GM18519 (cell line): ENCODE measurements at regions not wholly inside any gene's neighbourhood (a gene's known extent, or its start where the extent isn't known, plus 50 kb on each side); places are given as distances from the start of the nearest gene placed in this dataset.

Source experiments
- ATAC-seq: cut with Tn5 transposase; IDR thresholded peaks from one replicate; pipeline ENCODE4 v1.9.1; 2021; ENCODE audit warnings: mild to moderate bottlenecking, moderate library complexity; ENCODE audit not compliant: unreplicated experiment, low FRiP score

DNA sequence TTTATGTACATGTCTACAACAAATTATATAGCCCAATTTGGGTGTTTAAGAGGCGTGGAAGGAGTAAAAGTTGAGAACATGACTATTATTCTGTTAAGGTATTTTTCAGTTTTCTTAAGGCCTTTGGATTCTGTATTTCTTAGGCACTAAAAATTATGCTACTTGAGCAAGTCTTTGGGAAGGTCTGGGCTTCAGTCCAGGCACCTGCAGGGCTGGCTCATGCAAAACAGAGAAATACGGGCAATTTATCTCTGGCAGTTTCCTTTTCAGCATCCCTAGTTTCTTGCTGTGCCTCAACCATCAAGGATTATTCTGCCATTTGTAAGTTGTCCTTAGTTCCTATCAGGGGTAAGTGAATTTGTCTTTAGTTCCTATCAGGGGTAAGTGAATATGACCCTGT is 358.8 kb upstream of the B3GALT2 start:
- no peak for ATAC-seq

DNA sequence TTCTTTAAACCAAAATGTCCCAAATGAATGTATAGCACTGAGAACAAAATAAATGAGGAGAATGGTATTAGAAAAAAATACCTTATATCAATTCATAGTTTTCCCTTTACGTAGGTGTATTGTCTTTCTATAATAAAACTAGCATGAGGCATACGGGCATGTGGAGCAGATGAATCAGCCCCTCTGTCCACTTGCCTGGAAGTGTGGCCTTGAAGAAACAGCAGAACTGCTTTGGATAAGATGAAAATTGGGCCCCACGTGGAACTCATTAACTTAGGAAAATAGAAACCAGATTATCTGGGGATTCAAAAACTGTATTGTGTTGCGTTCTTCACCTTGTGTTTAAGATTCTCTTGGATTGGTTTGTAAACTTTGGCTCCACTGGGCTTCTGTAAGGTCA is 356.8 kb upstream of the B3GALT2 start:
- no peak for ATAC-seq

DNA sequence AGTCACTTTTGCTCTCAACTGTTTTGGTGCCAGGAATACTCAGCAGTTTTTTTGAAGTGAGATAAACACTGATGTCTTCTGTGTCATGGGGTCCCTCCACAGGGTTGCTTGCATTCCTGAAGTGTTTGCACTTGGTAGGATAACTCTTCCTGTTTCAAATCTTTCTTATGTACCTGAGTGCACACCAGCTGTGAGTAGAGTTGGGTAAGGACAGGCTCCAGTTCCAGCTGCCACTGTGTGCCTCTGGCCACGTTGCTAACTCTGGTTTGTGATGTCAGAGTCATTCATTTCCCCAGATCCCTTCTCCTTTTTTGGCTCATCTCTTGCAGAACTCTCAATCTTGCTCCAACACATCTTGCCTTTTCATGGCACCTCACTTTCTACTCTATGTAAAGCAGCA is 356.3 kb upstream of the B3GALT2 start:
- no peak for ATAC-seq

DNA sequence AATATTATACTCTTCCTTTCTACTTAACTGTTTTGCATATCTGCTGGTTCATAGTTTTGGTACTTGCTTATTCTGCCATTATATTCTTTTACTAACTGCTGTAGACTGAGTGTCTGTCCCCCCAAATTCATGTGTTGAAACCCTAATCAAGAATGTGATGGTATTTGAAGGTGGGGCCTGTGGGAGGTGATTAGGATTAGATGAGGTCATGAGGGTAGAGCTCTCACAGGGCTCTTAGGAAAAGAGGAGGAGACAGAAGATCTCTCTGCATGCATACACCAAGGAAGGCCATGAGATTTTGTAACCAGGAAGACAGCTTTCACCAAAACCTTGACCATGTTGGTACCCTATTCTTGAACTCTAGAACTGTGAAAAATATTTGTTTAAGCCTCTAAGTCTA is 354.1 kb upstream of the B3GALT2 start:
- peak; percentile 0 for ATAC-seq

DNA sequence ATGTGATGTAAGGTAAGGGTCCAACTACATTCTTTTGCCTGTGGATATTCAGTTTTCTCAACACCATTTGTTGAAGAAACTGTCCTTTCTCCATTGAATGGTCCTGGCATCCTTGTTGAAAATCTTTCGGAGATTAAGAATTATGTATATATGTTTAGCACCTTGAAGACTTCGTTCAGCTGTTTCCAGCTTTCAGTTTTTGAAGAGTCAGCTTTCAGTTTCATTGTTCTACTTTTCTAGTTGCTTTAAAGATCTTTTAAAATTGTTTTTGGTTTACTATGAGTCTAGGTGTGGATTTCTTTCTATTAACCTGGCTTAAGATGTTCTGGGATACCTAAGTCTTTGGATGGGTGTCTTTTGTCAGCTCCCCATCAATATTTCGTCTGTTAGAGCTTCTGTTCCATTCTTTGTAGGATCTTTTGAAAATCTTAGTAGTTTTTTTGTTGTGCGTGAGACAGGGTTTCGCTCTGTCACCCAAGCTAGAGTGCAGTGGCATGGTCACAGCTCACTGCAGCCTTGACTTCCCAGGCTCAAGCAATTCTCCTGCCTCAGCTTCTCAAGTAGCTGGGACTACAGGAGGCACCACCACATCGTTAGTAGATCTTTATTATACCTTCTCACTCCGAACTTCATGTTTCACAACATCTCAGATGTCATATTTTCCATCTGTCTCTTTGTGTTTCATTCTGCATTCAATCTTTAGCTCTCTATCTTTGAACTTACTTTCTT is 353.5 kb upstream of the B3GALT2 start:
- peak; percentile 31 for ATAC-seq

DNA sequence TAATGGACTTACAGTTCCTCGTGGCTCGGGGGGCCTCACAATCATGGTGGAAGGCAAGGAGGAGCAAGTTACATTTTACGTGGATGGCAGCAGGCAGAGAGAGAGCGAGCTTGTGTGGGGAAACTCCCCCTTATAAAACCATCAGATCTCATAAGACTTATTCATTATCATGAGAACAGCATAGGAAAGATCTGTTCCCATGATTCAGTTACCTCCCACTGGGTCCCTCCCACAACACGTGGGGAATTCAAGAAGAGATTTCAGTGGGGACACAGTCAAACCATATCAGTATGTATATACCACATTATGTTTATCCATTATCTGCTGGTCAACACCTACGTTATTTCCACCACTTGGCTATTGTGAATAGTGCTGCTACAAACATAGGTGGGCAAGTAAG is 352.3 kb upstream of the B3GALT2 start:
- ATAC-seq, result no peak

DNA sequence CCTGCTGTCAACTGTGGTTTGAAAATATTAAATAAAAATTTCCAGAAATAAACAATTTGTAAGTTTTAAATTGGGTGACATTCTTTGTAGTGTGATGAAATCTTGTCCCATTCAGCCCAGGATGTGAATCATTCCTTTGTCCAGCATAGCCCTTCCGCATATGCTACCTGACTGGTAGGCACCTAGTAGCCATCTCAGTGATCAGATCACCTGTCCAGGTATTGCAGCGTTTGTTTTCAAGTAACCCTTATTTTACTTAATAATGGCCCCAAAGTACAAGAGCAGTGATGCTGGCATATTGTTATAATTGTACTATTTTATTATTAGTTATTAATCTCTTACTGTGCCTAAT is 351.6 kb upstream of the B3GALT2 start:
- ATAC-seq, result no peak

DNA sequence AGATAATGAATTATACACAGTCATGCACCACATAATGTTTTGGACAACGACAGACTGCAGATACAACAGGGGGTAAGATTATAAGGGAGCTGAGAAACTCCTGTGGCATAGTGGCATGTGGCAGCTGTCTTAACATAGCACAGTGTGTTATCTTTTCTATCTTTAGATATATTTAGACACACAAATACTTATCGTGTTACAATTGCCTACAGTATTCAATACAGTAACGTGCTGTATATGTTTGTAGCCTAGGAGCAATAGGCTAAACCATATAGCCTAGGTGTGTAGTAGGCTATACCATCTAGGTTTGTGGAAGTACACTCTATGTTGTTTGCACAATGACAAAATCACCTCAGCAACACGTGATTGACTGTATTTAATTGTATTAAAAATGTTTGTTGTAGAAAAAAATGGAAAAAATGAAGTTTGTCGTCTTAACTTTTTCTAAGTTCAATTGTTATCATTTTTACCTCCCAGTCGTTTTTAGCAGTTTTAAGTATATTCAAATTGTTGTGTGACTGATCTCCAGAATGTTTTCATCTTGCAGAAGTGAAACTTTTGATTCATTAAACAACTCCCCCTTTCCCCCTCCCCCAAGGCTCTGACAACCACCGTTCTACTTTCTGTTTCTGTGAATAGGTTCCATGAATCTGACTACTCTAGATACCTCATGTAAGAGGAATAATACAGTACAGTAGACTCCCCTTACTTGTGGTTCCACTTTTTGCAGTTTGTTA is 351.0 kb upstream of the B3GALT2 start:
- ATAC-seq, result peak; percentile 90

DNA sequence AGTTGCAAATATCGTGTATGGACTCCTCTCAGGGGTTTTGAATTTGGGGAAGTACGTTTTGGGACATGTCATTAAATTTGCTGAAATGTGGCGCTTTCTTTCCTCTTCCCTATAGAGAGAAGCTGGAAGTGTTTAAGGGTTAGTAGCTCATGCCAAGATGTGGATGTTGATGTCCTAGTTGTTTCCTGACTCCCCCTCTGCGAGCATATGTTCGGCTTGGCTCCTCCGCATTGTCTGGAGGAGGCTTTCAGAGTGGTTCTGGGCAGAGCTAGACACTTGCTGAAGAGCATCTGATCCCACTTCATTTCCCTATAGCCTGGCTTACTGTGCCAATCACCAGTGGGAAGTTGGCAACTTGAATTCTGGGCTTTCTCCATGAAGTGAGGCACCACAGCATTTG is 347.4 kb upstream of the B3GALT2 start:
- ATAC-seq, result no peak

DNA sequence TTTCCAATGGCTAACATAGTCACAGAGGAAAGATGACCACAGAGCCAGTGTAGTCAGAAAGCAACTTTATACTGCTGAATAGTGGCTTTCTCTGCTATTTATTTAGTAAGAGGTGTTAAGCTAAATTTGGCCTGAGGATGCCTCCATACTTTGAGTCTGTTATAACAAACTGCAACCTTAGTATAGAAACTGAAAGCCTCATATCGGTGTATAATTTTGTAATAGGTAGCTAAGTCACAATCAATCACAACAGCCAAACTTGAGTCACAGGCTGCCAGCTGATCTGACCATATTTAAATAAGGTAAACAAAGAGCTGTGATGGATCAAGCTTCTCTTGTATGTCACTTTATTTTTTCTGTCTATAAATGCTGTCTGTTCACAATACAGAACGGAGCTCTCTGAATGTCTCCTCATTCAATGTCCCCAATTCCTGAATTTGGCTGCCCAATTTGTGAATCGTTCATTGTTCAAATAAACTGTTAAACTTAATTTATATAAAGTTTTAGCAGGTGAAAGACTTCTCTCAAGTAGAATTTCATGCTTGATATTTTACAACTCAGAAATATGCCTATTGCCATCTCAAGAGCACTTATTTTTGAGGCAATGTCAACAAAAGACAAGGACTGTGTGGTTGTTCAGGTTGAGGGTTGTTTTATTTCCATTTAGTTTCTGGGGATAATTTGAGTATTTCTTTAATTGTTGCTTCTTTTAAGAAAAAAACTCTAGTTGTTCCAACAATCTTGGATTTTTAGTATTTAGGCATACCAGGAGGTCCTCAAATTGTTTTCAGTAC is 339.7 kb upstream of the B3GALT2 start:
- no peak for ATAC-seq

DNA sequence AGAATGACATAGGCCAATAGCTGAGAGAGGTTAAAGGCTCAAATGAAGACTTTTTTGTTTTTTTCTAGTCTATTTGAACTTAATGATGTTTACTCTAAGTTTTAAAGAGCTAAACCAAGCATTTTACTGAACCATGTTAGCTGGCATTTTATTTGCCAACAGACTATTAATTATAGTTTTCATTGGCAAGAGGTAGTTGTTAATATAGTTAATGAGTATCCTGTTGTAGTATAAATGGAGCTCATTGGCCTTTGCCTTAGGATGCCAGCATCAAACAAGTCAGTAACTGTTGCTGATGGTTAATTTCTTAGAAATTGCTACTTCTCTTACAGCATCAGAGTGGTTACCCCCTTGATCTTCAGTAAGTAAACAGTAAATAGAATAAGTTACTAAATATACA is 339.0 kb upstream of the B3GALT2 start:
- ATAC-seq, result no peak

DNA sequence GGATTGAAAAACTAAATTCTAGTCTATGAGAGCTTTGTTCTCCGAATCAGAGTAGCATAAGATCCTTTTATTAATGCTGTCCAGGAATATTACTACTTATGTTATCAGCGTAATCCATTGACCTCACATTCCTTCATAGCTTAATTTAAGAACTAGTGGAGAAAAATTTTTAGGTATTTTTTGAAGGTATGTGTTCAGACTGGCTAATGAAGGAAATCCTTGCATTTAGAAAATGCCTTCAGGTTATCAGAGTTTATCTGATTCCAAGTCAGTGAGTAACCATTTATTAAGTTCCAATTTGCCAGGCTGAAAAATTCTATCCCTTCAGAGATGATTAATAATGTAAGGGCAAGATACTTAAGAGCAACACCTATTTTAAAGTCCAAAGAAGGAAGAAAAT is 338.2 kb upstream of the B3GALT2 start:
- ATAC-seq, result no peak

DNA sequence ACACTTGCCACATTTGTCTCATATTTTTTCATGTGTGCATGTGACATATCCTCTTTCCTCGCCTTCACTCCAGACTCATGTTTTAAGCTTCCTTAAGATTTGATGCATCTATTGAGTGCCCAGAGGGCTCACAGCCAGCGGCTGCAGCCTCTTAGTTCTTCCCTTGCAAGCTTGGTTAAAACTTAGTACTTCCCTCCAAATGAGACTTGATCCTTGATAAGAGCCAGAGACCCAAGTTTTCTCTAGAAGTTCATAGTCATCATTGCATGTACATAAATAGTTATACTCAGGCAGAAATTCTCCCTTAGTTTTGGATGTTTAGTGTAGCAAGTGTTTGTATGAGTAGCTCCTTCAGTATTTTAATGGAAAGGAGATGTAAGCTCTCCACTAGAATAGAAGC is 337.6 kb upstream of the B3GALT2 start:
- ATAC-seq, result no peak

DNA sequence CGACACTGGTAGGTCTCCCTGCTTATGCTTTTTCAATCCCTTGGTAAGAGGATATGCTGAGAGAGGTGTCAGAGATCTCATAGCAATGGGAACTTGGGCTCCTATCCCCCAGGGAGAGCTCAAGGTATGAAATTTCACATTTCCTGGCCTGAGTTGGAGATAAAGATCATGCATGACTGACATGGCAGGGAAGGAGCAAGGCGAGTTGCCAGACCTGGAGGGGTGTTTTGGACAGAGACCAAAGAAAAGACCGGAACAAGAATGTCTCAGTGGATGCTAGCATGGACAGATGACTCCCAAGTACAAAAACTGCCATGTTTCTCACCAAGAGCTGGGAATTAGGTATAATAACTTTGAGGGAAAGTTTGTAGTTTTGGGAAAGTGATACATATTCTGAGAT is 334.1 kb upstream of the B3GALT2 start:
- no peak for ATAC-seq

DNA sequence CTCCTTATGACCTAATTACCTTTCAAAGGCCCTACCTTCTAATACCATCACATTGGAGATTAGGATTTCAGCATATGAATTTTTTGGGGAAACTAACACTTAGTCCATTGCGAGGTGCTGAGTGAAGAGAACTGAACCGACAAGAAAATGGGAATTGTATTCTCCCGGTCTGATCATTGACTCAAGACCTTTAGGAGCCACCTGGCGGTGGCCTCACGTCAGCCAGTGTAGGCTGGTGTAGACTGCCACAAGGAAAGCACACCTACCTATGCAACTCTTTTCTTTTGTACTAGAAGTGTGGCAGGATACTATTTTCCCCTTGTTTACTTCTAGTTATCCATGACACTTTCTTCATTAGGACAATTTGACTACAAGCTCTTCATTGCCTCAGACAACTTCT is 333.5 kb upstream of the B3GALT2 start:
- ATAC-seq, result no peak

DNA sequence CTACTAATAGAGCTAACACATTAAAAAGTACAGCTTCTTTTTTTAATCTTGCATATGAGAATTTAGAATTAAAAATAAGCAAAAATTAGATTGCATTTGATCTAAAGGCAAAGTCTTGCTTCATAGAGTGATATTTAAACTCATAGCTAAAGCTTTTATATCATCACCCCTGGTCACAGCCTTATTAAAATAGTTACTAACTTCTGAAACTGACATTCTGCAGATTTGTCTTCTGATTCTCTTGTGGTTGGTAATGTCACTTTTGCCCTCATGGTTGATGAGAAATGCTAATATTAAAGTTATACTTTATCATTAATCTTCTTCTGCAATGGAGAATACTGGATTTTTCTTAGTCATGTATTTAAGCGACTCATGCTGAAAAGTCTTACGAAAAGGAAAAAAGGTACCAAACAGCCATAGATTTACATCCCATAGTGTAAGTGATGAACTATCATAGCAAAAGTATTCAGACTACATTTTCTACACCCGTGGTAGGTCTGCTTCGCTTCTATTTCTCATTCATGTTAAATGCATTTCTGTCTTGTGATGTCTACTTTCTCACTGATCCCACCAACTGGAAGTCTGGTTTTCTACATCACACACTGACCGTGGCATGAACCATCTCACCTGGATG is 330.5 kb upstream of the B3GALT2 start:
- ATAC-seq, result no peak

DNA sequence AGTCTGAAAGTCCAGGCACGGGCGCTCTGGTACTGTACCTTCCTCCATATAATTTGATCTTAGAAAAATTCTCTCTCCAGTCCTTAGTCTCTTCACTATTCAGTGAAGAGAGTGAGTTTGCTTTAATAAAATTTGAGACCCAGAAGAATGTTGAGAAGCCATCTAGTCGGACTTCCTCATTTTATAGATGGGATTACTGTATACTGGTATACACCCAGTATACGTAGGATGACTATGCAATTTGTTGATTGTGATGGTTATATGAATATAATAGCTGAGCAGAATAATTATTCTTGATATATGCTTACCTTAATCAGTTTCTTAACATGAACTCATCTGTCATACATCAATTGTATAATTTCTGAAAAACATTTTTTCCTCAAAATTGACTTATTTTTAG is 328.0 kb upstream of the B3GALT2 start:
- ATAC-seq, result no peak

DNA sequence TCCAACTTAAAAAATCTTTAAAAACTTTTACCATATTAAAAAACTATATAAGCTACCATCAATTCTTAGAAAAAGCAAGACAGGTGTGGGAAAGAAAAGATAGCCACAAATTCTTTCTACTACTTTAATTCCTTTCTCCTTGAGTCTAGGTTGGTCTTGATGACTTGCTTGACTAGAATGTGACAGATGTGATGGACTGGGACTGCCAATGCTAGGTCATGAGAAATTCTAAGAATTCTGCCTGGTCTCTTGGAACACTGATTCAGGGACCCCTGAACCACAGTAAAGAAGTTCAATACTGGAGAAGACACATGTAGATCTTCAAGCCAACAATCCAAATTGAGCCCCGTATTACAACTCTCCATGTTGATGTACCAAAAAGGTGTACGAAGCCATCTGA is 326.6 kb upstream of the B3GALT2 start:
- ATAC-seq, result no peak

DNA sequence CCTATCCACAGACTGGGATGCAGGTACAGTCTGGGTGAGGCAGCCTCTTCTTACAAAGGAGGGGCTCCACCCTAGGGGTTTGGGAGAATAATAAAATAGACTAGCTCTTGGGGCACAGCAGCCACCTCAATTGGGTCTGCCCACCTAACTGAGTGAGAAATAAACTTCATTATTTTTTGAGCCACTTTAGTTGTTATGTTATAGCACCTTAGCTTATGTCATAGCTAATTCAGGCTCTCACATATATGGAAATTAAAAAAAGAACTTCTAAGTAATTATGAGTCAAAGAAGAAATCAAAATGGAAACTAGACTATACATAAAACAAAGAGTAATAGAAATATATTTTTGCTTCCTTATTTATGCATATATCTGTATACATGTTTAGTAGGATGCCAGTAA is 318.5 kb upstream of the B3GALT2 start:
- no peak for ATAC-seq

DNA sequence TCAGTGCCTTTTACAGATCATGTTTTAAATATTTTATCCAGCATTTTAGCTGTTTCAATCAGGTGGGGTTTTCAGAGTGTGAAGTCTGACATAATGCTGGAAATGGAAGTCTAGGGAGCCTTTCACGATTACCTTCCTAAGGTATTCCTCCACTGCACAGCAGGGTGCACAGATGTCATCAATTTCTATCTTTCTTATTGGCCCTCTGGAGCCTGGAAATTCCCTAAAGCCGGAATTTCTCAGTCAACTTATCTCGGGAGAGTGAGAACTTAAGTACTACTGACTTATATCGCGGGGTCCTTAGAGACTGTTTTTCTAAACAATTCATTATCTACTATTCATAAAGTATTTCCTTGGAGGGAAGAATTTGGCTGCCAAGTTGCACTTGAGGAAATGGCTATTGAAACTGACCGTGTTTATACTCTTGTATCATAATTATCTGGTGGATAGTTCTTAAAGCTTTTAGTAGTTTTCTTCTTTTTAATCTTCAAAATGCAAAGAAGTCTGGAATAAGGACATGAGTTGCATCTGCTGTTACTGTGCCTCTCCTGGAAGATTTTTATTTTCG is 311.8 kb upstream of the B3GALT2 start:
- no peak for ATAC-seq

DNA sequence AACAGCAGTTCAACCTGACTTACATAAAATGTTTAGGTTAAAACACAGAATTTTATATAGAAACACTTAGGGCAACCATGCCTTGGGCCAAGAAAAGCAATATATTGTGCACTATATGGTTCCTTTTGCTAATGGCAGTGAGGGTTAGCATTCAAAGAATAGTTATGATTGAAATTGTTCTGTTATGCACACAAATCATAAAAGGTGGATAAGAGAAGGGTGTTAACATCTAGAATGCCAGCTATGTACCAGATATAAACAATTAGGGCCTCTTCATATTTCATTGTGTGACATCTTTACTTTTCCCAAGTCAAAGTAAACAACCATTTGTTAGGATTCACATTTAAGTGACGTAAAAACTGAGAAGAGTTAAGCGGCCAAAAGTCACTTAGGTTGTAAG is 308.0 kb upstream of the B3GALT2 start:
- ATAC-seq, result no peak
